Hepatocyte (in vitro differentiated cells): ENCODE measurements at regions not wholly inside any gene's neighbourhood (a gene's known extent, or its start where the extent isn't known, plus 50 kb on each side); places are given as distances from the start of the nearest gene placed in this dataset.

ENCODE experiments used
- DNase-seq: peaks from one replicate; pipeline ENCODE4 v3.0.0-alpha.2; 2016; ENCODE audit warnings: low spot score
- H2AFZ ChIP-seq: fragments of 200-600 bp; sonication (generic); 2 replicates; pipeline ENCODE4 v1.6.0; 2016; ENCODE audit warnings: antibody characterized with exemption, mild to moderate bottlenecking
- H3K27ac ChIP-seq: fragments of 200-600 bp; sonication (generic); 2 replicates; pipeline ENCODE4 v1.5.1; 2016; ENCODE audit warnings: mild to moderate bottlenecking
- H3K27me3 ChIP-seq: fragments of 200-600 bp; sonication (generic); 2 replicates; pipeline ENCODE4 v1.6.1; 2016
- H3K36me3 ChIP-seq: fragments of 200-600 bp; sonication (generic); replicated peaks from 2 replicates; pipeline ENCODE4 v1.5.1; 2016; ENCODE audit warnings: low read depth; ENCODE audit not compliant: insufficient read depth
- H3K4me1 ChIP-seq: fragments of 200-600 bp; sonication (generic); 2 replicates; pipeline ENCODE4 v1.5.1; 2016; ENCODE audit warnings: mild to moderate bottlenecking, moderate library complexity; ENCODE audit not compliant: insufficient read depth
- H3K4me2 ChIP-seq: fragments of 200-600 bp; sonication (generic); 2 replicates; pipeline ENCODE4 v1.6.0; 2016
- H3K4me3 ChIP-seq: fragments of 200-600 bp; sonication (generic); 2 replicates; pipeline ENCODE4 v1.5.1; 2016; ENCODE audit warnings: mild to moderate bottlenecking
- H3K79me2 ChIP-seq: fragments of 200-600 bp; sonication (generic); 2 replicates; pipeline ENCODE4 v1.6.0; 2017; ENCODE audit warnings: mild to moderate bottlenecking
- H3K9me2 ChIP-seq: fragments of 200-600 bp; sonication (generic); replicated peaks from 2 replicates; pipeline ENCODE4 v1.6.0; 2017; ENCODE audit warnings: mild to moderate bottlenecking; ENCODE audit not compliant: insufficient read depth
- H3K9me3 ChIP-seq: fragments of 200-600 bp; sonication (generic); 2 replicates; pipeline ENCODE4 v1.5.1; 2016; ENCODE audit warnings: low read depth, mild to moderate bottlenecking
- H4K20me1 ChIP-seq: fragments of 200-600 bp; sonication (generic); 2 replicates; pipeline ENCODE4 v1.6.0; 2016; ENCODE audit warnings: mild to moderate bottlenecking; ENCODE audit not compliant: insufficient read depth, poor library complexity, severe bottlenecking
- CTCF ChIP-seq: fragments of 200-600 bp; sonication (generic); IDR thresholded peaks from 2 replicates; pipeline ENCODE4 v1.5.1; 2016; ENCODE audit warnings: antibody characterized with exemption, mild to moderate bottlenecking; ENCODE audit not compliant: poor library complexity
- EZH2 ChIP-seq: fragments of 200-600 bp; sonication (generic); IDR thresholded peaks from 2 replicates; pipeline ENCODE4 v1.6.1; 2016; ENCODE audit warnings: antibody characterized with exemption, mild to moderate bottlenecking, borderline replicate concordance
- EZH2phosphoT487 ChIP-seq: fragments of 200-600 bp; sonication (generic); IDR thresholded peaks from one replicate; pipeline ENCODE4 v1.6.1; 2018; ENCODE audit warnings: antibody characterized with exemption, mild to moderate bottlenecking, low read depth, moderate library complexity; ENCODE audit not compliant: unreplicated experiment, severe bottlenecking
- WGBS: methylation state at CpG from one replicate; pipeline ENCODE4 v1.1.6; 2016; ENCODE audit warnings: low lambda C conversion rate; ENCODE audit errors: missing lambda C conversion rate; 5-methylcytosine and 5-hydroxymethylcytosine counted together

GRCh38 chr13:23007426-23007825 is 173.4 kb upstream of the SGCG start:
- H3K79me2 ChIP-seq, result no peaks in the 10 kb centered on the region
- H3K4me2 ChIP-seq, result no peak overlapping the region
- H3K36me3 ChIP-seq, result no peaks in the 10 kb centered on the region
- H3K9me3 ChIP-seq, result no peaks in the 10 kb centered on the region
- no peaks in the 10 kb centered on the region for H4K20me1 ChIP-seq
- H3K27me3 ChIP-seq, result no peaks in the 10 kb centered on the region
- TF ChIP-seq EZH2 (no peak), EZH2phosphoT487 (no peak), CTCF (no peak)
- WGBS, result 31% methylated on average over 7 of the region's 7 CpGs
- H2AFZ ChIP-seq, result no peak overlapping the region
- DNase-seq, result no peak
- no peaks in the 10 kb centered on the region for H3K9me2 ChIP-seq
- H3K4me3 ChIP-seq, result no peak overlapping the region
- H3K4me1 ChIP-seq, result no peaks in the 10 kb centered on the region
- H3K27ac ChIP-seq, result no peak overlapping the region

- H3K36me3 ChIP-seq, result no peaks in the 10 kb centered on the region
- H3K4me3 ChIP-seq, result no peak overlapping the region
- H2AFZ ChIP-seq, result no peak overlapping the region
- DNase-seq, result no peak
- TF ChIP-seq EZH2 (no peak), CTCF (no peak)
- WGBS, result 87% methylated on average over 3 of the region's 3 CpGs
- no peaks in the 10 kb centered on the region for H3K9me3 ChIP-seq
- no peaks in the 10 kb centered on the region for H3K4me1 ChIP-seq
- no peak overlapping the region for H3K4me2 ChIP-seq
- no peaks in the 10 kb centered on the region for H3K79me2 ChIP-seq
- no peak overlapping the region for H3K27ac ChIP-seq
- no peaks in the 10 kb centered on the region for H3K27me3 ChIP-seq
- no peaks in the 10 kb centered on the region for H3K9me2 ChIP-seq
- H4K20me1 ChIP-seq, result no peaks in the 10 kb centered on the region
Measured at GRCh38 chr13:23018143-23018542, 162.6 kb upstream of the SGCG start.

- Histone ChIP-seq H3K4me3 (no peak overlapping the region), H3K9me3 (no peaks in the 10 kb centered on the region), H4K20me1 (no peaks in the 10 kb centered on the region), H2AFZ (no peak overlapping the region), H3K4me2 (no peak overlapping the region), H3K27me3 (no peaks in the 10 kb centered on the region), H3K36me3 (no peaks in the 10 kb centered on the region), H3K9me2 (no peaks in the 10 kb centered on the region), H3K79me2 (no peaks in the 10 kb centered on the region), H3K4me1 (no peaks in the 10 kb centered on the region), H3K27ac (no peak overlapping the region)
- DNase-seq, result peak; percentile 64
- no peak for TF ChIP-seq EZH2phosphoT487
- TF ChIP-seq CTCF, result peak; percentile 71
- TF ChIP-seq EZH2, result no peak
- 21% methylated on average over 5 of the region's 5 CpGs for WGBS
Measured at GRCh38 chr13:23020246-23020843, 160.4 kb upstream of the SGCG start.

GRCh38 chr13:23021906-23022305 is 158.9 kb upstream of the SGCG start:
- TF ChIP-seq EZH2, result no peak
- TF ChIP-seq EZH2phosphoT487, result no peak
- TF ChIP-seq CTCF, result no peak
- H3K27me3 ChIP-seq, result no peaks in the 10 kb centered on the region

More at GRCh38 chr13:23021906-23022305, 158.9 kb upstream of the SGCG start:
- Histone ChIP-seq H3K9me3 (no peaks in the 10 kb centered on the region), H3K4me1 (peaks cover 8% of the 10 kb centered on the region), H3K4me3 (no peak overlapping the region), H3K4me2 (no peak overlapping the region), H4K20me1 (no peaks in the 10 kb centered on the region), H3K9me2 (no peaks in the 10 kb centered on the region), H3K79me2 (no peaks in the 10 kb centered on the region), H3K27ac (no peak overlapping the region), H3K36me3 (no peaks in the 10 kb centered on the region), H2AFZ (no peak overlapping the region)
- 92% methylated on average over 5 of the region's 5 CpGs for WGBS
- no peak for DNase-seq
